ENCODE measurements at regions not wholly inside any gene's neighbourhood (a gene's known extent, or its start where the extent isn't known, plus 50 kb on each side); places are given as distances from the start of the nearest gene placed in this dataset.

- H3K27ac ChIP-seq (ENCODE audit: low read depth, low read length), result no peak overlapping the region
- no peak overlapping the region for H4K5ac ChIP-seq (ENCODE audit: insufficient read length, low read depth, low read length)
- H3K18ac ChIP-seq (ENCODE audit: extremely low read depth, low read length), result no peak overlapping the region
- no peak overlapping the region for H4K8ac ChIP-seq (ENCODE audit: extremely low read depth, insufficient read depth, low read length)
- H3K9ac ChIP-seq (replicated peaks in 1 of 4; ENCODE audit: extremely low read depth in 1 of 4, low read depth in 3 of 4, low read length in 3 of 4), result no peak overlapping the region
- no peak overlapping the region for H3K4ac ChIP-seq (replicated peaks; ENCODE audit: insufficient read length, low read depth, low read length)
- FAIRE-seq (no peak), DNase-seq (ENCODE audit: low read depth in 1 of 2, low spot score in 2 of 2) (no peak)
- ChIA-PET CTCF (ENCODE audit: partially characterized antibody) (no interaction called here), POLR2A (ENCODE audit: partially characterized antibody) (no interaction called here)
- H2BK15ac ChIP-seq (ENCODE audit: low read length), result no peak overlapping the region
- no peak overlapping the region for H2BK5ac ChIP-seq (ENCODE audit: low read depth, low read length)
- H2BK120ac ChIP-seq (replicated peaks; ENCODE audit: low read depth, low read length), result no peak overlapping the region
- no peaks in the 10 kb centered on the region for H4K20me1 ChIP-seq (replicated peaks in 1 of 2; ENCODE audit: control insufficient read depth in 1 of 2, insufficient read depth in 2 of 2, low read length in 2 of 2)
- H2AK5ac ChIP-seq (ENCODE audit: low read depth, low read length), result no peak overlapping the region
- H3K4me1 ChIP-seq (replicated peaks in 1 of 4; ENCODE audit: control insufficient read depth in 3 of 4, insufficient read depth in 4 of 4, low read length in 3 of 4), result no peaks in the 10 kb centered on the region
- no peak overlapping the region for H3K14ac ChIP-seq (ENCODE audit: insufficient read length)
- H3K9me3 ChIP-seq (ENCODE audit: insufficient read depth in 2 of 2, low read depth in 1 of 2, low read length in 1 of 2), result no peaks in the 10 kb centered on the region
- H3K56ac ChIP-seq (replicated peaks; ENCODE audit: insufficient read length, low read depth, low read length), result no peak overlapping the region
- H3K4me2 ChIP-seq (ENCODE audit: insufficient read depth in 1 of 2, low read depth in 2 of 2, low read length in 2 of 2), result no peak overlapping the region
- H4K91ac ChIP-seq (replicated peaks; ENCODE audit: insufficient read length, low read length), result no peak overlapping the region
- H3K4me3 ChIP-seq (ENCODE audit: extremely low read depth in 1 of 4, insufficient read depth in 2 of 4, low read depth in 3 of 4, low read length in 4 of 4), result no peak overlapping the region
- no peaks in the 10 kb centered on the region; the same call in 1 of the 2 replicates for H3K23me2 ChIP-seq (ENCODE audit: low read depth, low read length)
- TF ChIP-seq BACH1 (IDR thresholded peaks at IDR 0.05; ENCODE audit: low read length) (no peak), TAF7 (optimal IDR thresholded peaks at IDR 0.05; ENCODE audit: borderline replicate concordance, low read depth, low read length) (no peak)
- H3K23ac ChIP-seq (ENCODE audit: insufficient read length), result no peak overlapping the region
- H3K27me3 ChIP-seq (replicated peaks in 1 of 4; ENCODE audit: control insufficient read depth in 3 of 4, extremely low read depth in 1 of 4, insufficient read depth in 3 of 4, low read length in 3 of 4), result no peaks in the 10 kb centered on the region
- no peak overlapping the region for H2AFZ ChIP-seq (ENCODE audit: low read length)
- H3K36me3 ChIP-seq (ENCODE audit: control insufficient read depth in 2 of 4, insufficient read depth in 4 of 4, low read length in 3 of 4), result no peaks in the 10 kb centered on the region
- H2BK20ac ChIP-seq (ENCODE audit: low read length), result no peak overlapping the region
- H3K79me2 ChIP-seq (ENCODE audit: control insufficient read depth in 1 of 2, insufficient read depth in 2 of 2, low read length in 2 of 2), result no peaks in the 10 kb centered on the region
- 89% methylated on average over 4 of the region's 4 CpGs; no CpG with 5 or more reads in 1 of the 2 experiments for WGBS, 2 experiments (ENCODE audit: extremely low coverage in 1 of 2, insufficient coverage in 1 of 2, insufficient read length in 1 of 2, insufficient replicate concordance in 2 of 2, low coverage in 1 of 2, low lambda C conversion rate in 2 of 2, missing lambda C conversion rate in 1 of 2)
- no peaks in the 10 kb centered on the region for H3K79me1 ChIP-seq (ENCODE audit: low read depth, low read length)
- no peak overlapping the region for H2BK12ac ChIP-seq (ENCODE audit: low read depth, low read length)
Observed at GRCh38 chrX:138858438-138858837, 146.9 kb upstream of the FGF13 start.
